Activated gamma-delta T cell treated with Interleukin-2 at 50 U/mL for 16 hours (primary cell): ENCODE measurements at regions not wholly inside any gene's neighbourhood (a gene's known extent, or its start where the extent isn't known, plus 50 kb on each side); places are given as distances from the start of the nearest gene placed in this dataset.

Experiments used
- DNase-seq: peaks from one replicate; pipeline ENCODE4 v3.0.0-alpha.2; 2020

- DNase-seq = no peak
These were observed 986.5 kb downstream of the TUSC7 start for GRCh38 chr3:117695871-117696645.

GRCh38 chr3:117696851-117697407, 987.4 kb downstream of the TUSC7 start:
- no peak for DNase-seq

DNA sequence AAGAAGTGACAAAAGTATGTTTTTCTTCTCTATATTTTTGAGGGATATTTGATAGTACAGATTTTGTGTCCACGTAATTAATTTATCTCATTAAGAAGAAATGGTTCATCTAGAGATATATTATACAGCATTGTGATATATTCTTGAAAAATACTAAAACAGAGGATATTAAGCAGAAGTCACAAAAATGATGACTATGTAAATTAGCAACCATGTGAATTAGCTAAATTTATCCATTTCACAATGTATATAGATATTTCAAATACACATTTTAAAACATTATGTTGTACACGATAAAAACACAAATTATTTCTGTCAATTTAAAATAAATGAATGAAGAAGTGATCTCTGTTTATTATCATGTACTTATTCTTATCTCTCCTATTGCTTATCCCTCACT, 989.5 kb downstream of the TUSC7 start:
- DNase-seq = no peak

DNA sequence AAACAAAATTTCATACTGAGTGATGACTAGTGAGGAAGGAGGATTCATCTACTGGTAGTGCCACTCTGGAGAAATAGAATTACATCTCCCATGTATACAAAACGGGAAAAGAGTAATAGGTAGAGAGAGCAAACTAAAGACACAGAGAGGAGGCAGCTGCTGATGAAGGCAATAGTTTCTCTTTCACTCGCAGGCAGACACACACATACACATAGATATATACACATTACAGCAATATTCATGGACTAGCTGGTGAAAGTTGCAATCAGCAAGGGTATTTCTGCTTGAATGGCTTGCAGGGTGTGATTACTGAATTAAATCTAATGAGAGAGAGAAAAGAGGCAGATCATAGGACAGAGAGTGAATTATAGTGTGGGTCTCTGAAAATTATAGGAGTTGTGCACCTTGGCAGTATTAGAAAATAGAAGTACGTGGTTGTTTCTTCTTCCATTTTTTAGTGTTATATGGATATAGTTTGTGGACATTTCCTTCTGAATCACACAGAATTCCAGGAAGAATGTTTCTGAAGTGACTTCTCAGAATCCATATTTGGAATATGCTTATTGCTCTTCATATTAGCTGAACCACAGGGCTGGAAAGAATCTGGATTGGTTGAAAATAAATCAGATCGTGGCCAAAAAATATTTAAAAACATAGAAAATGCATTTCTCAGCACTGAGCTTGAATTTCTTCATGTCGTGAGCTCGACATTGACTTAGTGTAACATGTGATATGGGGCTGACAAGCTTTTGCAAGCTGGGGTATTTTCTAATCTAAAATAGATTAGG, 991.2 kb downstream of the TUSC7 start:
- no peak for DNase-seq

- no peak for DNase-seq
These were observed 995.4 kb downstream of the TUSC7 start for GRCh38 chr3:117705011-117705410.

- no peak for DNase-seq
These were observed 996.5 kb downstream of the TUSC7 start for GRCh38 chr3:117706037-117706436.

GRCh38 chr3:117706756-117707155, 997.2 kb downstream of the TUSC7 start:
- no peak for DNase-seq

- DNase-seq = no peak
These were observed 999.0 kb downstream of the TUSC7 start for GRCh38 chr3:117708601-117709000.

DNA sequence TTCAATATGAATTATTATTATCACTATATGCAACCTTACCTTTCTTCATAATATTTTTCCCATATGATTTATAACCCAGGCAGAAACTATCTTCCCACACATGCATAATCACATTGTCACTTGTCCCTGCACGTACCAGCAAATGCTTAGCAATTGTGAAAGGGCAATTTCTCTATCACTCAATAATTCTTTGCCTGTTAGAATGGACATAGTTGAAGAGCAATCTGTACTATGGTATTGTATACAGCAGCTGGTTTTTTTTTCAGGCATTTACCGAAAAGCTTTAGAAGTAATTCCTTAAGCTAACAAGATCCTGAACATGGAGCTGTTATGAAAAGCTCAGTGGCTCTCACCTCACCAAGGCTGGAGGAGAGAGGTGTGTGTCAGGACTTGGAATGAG, 999.5 kb downstream of the TUSC7 start:
- no peak for DNase-seq

GRCh38 chr3:117710501-117710900, 1000.9 kb downstream of the TUSC7 start:
- no peak for DNase-seq

DNA sequence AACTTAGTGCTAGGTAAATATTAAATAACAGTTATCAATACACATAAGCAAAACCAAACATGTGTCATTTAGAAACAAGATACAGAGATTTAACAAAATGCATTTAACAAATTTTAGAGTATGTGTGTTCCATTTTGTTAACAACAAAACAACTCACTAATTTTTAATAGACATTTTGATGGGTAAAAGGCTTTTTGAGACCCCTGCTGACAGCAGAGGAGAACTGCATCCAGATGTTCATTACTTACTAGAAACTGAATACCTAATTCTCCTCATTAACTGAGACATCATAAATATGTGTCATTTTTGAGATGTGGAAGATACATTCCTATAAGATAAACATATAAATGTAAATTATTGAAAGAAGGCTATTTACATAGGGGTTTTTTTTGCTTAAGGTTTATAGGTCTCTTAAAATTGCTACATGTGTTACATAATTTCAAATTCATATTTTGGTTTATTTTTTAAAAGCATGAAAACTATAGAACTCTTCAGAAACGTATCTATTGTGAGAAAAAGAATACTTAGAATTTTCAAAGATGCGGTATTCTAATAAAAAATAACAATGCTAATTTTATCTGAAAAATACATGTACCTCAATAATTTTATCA, 1009.8 kb downstream of the TUSC7 start:
- DNase-seq = no peak

- DNase-seq = no peak
These were observed 1012.3 kb downstream of the TUSC7 start for GRCh38 chr3:117721866-117722265.

- no peak for DNase-seq
These were observed 1013.3 kb downstream of the TUSC7 start for GRCh38 chr3:117722856-117723255.

- no peak for DNase-seq
These were observed 1014.2 kb downstream of the TUSC7 start for GRCh38 chr3:117723825-117724224.

DNA sequence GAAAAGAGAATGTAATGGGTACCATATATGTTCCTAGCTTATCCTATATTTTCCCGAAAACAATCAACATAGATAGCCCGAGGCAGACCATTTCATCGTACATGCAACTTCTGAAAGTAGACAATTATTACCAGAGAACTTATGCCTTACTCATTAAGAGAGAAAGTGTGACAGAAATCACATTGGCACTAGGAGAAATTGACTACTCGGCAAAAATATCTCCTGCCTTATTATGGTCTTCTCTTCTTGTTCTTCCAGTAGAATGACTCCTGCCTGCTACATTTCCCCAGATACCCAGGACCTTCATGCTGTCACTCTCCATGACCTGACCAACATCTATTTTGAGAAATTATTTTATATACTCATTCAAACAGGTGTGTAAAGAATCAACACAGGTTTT, 1015.7 kb downstream of the TUSC7 start:
- no peak for DNase-seq

DNA sequence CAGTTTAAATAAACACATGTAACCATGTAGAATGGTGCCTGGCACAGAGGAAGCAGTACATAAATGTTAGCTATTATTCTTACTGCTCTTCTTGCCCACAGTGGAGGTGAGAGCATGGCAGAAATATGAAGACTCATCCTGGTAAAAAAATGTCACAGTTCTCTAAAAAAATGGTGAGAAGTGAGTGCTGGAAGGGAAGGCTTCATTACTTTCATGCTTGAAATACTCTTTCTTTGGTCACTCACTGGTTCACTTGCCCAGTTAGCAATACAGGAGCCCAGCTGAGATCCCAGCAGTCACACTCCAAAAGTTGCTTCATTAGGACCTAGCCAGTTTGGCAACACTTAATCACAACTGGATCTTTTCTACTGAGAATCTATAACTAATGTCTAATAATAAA, 1017.2 kb downstream of the TUSC7 start:
- no peak for DNase-seq

DNA sequence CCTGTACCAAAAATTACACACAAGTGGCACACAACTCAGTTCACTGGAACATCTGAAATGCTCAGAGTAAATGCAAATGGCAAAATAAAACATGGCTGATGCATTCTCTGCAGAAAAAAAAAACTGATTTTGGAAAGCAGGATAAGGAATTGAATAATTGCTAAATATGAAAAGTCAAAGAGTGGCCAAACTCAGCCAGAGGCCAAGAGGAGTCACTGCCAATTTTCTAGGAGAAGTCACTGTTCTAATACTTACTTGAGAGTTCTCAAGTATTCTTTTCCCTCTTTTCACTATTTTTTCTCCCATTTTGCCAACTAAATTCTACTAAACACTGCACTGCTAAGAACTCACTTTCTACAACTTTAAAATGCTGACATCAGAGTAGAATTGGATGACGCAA, 1018.6 kb downstream of the TUSC7 start:
- no peak for DNase-seq

DNA sequence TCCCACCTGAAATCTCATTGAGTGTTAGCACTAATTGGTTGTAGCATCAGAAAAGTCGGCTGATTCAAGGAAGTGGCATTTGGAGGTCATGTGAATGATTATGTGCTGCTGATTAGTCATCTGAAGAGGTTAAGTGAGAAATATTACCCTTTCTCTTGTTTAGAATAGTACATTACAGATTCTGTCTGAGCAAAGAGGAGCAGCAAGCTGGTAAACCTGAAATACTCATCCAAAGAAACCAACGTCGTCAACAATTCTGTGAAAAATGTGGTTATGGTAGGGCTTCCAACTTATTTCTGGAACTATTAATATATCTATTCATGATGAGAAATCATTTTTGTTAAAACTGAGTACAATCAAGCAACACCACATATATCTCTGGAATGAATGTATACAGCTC, 1024.9 kb downstream of the TUSC7 start:
- DNase-seq = no peak

GRCh38 chr3:117735481-117736101, 1026.0 kb downstream of the TUSC7 start:
- DNase-seq = no peak

DNA sequence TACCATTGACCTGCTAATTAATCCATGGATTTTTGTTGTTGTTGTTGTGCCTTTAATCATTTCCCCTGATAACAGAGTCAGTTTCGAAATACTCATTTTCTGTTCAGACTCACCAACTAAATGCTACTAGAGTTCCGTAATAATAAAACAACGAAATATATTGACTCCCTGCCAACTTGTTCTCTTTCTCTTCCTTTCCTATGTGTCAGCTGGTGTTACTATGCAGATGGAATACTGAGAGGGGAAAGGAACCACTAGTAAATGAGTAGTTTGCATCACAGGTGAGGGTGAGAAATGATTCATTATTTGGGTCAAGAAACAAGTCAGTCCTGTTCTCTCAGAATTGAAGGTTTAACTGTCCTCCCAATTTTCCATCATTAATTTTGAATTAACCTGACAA, 1027.3 kb downstream of the TUSC7 start:
- DNase-seq = no peak

DNA sequence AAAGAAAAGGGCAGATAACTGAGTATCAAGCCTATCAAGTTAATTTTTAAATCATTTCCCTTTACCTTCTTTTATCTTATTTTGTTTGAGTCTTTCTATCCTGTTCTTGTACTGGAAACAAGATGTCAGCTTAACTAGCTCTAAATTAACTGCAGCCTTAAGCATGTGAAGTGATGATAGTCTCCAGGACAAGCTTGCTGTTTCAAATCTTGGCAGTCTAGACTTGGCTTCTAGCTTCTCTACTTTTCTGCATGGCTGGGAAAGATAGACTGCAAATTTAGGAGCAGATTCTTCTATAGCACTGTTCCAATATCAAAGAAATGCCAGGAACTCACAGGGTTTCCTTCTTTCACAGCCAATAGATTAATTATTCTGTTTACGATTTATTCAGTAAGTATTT, 1034.4 kb downstream of the TUSC7 start:
- DNase-seq = no peak

DNA sequence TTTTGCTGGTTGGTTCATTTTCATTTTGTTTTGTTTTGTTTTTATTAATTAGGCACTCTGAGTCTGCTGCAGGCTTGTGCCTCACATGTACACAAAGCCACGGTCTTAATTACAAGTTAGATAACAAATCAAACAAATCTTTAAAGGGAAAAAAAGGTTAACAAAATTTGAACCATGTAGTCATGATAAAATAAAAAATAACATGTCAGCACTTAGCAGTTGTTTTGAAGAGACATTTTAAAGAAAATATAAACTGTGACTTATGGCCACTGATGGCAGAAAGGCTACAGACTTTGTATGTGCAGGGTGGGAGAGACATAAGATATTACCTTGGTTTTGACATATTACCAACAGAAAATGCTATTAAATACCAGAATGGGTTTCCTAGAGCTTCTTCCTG, 1035.4 kb downstream of the TUSC7 start:
- DNase-seq = no peak

DNA sequence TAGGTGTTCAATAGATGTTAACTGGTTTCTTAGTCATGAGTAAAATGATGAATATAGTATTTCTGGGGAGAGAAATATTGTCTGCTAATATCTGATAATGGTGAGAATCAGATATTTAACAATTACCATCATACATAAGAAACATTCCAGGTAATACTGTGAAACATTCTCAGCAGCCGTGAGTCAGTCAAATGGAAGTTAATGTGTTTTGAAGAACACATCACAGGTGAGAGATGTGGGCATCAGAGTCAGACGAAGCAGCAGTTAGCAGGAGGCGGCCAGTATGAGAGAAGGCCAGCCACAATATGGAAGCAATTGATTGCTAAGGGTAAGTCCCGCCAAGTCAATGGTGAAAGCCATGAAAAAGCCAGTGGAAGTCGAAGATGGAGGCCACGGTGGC, 1035.9 kb downstream of the TUSC7 start:
- DNase-seq = no peak
